ENCODE measurements at regions not wholly inside any gene's neighbourhood (a gene's known extent, or its start where the extent isn't known, plus 50 kb on each side); places are given as distances from the start of the nearest gene placed in this dataset.

GRCh38 chr11:70926543-70927201 is 325.7 kb downstream of the SHANK2 start:
- DNase-seq (ENCODE audit: low read depth in 2 of 2), result no peak

- no peak for DNase-seq (ENCODE audit: low read depth in 2 of 2)
Measured at GRCh38 chr11:70928854-70929598, 323.4 kb downstream of the SHANK2 start.

- no peak for DNase-seq (ENCODE audit: low read depth in 2 of 2)
Measured at GRCh38 chr11:70930215-70930614, 322.2 kb downstream of the SHANK2 start.

- no peak for DNase-seq (ENCODE audit: low read depth in 2 of 2)
Measured at GRCh38 chr11:70931430-70931829, 320.9 kb downstream of the SHANK2 start.

- DNase-seq (ENCODE audit: low read depth in 2 of 2), result no peak
Measured at GRCh38 chr11:70933981-70934583, 318.3 kb downstream of the SHANK2 start.

GRCh38 chr11:70935006-70935768 is 317.2 kb downstream of the SHANK2 start:
- no peak for DNase-seq (ENCODE audit: low read depth in 2 of 2)

- DNase-seq (ENCODE audit: low read depth in 2 of 2), result no peak
Measured at GRCh38 chr11:70942593-70942992, 309.8 kb downstream of the SHANK2 start.

- no peak for DNase-seq (ENCODE audit: low read depth in 2 of 2)
Measured at GRCh38 chr11:70944141-70944540, 308.2 kb downstream of the SHANK2 start.

GRCh38 chr11:70944636-70945035 is 307.7 kb downstream of the SHANK2 start:
- DNase-seq (ENCODE audit: low read depth in 2 of 2), result no peak

- DNase-seq (ENCODE audit: low read depth in 2 of 2), result no peak
Measured at GRCh38 chr11:70948398-70948797, 304.0 kb downstream of the SHANK2 start.

GRCh38 chr11:70948855-70949531 is 303.4 kb downstream of the SHANK2 start:
- no peak for DNase-seq (ENCODE audit: low read depth in 2 of 2)

GRCh38 chr11:70951139-70951804 is 301.1 kb downstream of the SHANK2 start:
- DNase-seq (ENCODE audit: low read depth in 2 of 2), result no peak

GRCh38 chr11:70952191-70952590 is 300.2 kb downstream of the SHANK2 start:
- DNase-seq (ENCODE audit: low read depth in 2 of 2), result no peak

- DNase-seq (ENCODE audit: low read depth in 2 of 2), result no peak
Measured at GRCh38 chr11:70953720-70954119, 298.7 kb downstream of the SHANK2 start.

- no peak for DNase-seq (ENCODE audit: low read depth in 2 of 2)
Measured at GRCh38 chr11:70954471-70954870, 297.9 kb downstream of the SHANK2 start.
